Omental fat pad (tissue), 3 donors: ENCODE measurements at regions not wholly inside any gene's neighbourhood (a gene's known extent, or its start where the extent isn't known, plus 50 kb on each side); places are given as distances from the start of the nearest gene placed in this dataset.

Source experiments
- ATAC-seq: fragments of 150-250 bp; one replicate; pipeline ENCODE4 v1.9.1; 2016; ENCODE audit warnings: mild to moderate bottlenecking, moderate library complexity; ENCODE audit not compliant: low FRiP score
- DNase-seq: peaks from one replicate; pipeline ENCODE4 v3.0.0-alpha.2; 2019; ENCODE audit warnings: low spot score
- TF ChIP-seq, protein P1 (sequence below), 3 donors: fragments of 450-650 bp; IDR thresholded peaks; one replicate each; pipeline ENCODE4 v1.5.1; 2016 to 2017; ENCODE audit warnings: antibody characterized with exemption in 3 of 3, mild to moderate bottlenecking in 3 of 3, moderate library complexity in 2 of 3

DNA sequence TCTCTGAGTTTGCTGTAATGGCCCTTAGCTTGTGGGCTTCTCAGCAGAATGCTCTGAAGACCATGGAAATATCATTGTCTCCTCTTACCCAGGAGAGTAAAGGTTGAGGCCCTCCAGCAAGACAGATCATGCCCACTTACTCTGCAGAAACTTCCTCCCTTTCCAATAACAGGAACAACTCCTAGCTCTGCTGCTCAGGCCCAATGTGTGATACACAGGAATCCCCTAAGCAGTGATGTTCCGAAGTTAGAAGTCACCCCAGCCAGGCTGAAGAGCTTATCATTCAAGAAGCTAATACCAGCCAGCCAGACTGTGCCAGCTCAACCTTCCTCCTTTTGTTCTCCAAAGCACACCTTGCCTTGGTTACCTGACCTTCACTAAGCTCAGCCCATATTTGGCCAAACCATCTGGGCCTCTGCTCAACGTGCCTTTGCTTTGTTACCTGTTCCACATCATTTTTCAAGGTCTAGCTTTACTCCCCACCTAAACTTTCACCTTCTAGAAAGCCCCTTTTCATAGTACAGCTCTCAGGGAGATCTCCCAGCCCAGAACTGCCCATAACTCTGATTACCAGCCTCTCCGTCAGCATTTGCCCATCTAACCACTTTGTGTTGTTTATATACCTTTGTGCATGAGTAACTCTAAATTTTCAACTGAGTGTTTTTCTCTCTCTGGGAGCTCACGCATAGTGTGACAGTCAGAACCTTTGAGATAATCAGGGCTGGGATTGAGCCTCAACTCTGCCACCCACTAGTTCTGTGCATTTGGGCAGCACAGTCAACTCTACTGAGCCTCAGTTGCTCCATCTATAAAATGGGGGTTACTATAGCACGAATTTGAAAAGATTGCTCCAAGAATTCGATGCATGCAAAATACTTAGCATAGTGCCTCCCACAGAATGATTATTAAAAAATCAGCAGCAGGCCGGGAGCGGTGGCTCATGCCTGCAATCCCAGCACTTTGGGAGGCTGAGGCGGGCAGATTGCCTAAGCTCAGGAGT, 107.6 kb upstream of the CPEB4 start:
- DNase-seq (no peak), ATAC-seq (no peak)
- TF ChIP-seq, protein P1, sequence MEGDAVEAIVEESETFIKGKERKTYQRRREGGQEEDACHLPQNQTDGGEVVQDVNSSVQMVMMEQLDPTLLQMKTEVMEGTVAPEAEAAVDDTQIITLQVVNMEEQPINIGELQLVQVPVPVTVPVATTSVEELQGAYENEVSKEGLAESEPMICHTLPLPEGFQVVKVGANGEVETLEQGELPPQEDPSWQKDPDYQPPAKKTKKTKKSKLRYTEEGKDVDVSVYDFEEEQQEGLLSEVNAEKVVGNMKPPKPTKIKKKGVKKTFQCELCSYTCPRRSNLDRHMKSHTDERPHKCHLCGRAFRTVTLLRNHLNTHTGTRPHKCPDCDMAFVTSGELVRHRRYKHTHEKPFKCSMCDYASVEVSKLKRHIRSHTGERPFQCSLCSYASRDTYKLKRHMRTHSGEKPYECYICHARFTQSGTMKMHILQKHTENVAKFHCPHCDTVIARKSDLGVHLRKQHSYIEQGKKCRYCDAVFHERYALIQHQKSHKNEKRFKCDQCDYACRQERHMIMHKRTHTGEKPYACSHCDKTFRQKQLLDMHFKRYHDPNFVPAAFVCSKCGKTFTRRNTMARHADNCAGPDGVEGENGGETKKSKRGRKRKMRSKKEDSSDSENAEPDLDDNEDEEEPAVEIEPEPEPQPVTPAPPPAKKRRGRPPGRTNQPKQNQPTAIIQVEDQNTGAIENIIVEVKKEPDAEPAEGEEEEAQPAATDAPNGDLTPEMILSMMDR (IDR thresholded peaks at IDR 0.05) = no peak

DNA sequence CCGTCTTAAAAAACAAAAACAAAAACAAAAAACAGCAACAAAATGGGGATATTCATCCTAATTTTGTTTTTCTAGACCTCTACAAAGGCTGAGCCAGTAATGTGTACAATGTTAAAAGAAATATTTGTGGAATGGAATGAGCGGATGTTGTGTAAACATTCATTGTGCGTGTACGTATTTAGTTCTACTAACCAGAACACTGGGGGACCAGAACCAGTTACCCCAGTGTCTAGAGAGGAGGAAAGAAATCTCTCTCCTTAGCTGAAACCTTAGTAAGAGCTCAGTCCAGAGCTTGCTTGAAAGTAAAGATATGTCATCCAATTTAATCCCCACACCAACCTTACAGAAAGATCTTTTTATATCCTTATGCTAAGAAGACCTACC, 106.7 kb upstream of the CPEB4 start:
- no peak for ATAC-seq
- DNase-seq = no peak
- TF ChIP-seq, protein P1 (IDR thresholded peaks at IDR 0.05) = no peak

DNA sequence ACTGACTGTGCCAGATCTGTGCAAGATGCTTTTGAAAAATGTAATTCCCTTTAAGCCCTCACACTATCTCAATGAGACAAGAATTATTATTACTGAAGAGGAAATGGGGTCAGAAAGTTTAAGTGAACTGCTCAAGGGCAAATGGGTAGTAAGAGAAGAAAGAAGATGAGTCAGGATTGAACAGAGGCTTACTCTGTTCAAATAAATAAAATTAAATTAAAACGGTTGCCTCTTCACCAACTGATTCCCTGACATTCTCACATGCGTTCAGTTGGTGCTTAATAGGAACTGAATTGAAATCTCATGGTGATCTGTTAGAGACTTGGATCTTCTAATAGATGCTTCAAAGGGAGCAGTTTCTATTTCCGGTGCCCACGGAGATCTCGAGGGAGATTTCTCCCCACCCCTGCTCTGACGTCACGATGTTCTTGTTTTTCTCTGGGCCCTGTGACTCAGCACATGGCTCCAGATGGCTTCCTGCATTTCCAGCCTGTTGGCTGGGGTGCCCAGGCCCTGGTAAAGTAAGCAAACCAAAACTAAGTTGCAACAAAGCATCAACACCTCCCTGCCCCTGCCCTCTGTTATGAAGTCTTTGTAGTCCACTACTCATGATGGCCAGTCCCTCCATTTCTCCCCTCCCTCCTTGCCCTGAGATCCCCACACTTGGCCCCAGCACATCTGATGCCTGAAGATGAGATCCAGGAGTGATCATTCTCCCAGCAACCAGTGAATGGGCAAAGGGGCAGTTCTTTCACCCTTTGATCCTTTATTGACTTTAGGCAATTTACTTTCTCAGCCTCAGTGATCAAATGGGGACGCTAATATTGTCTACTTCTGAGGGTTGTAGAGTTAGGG, 106.1 kb upstream of the CPEB4 start:
- TF ChIP-seq, protein P1 (IDR thresholded peaks at IDR 0.05) = no peak
- DNase-seq = peak; percentile 48

DNA sequence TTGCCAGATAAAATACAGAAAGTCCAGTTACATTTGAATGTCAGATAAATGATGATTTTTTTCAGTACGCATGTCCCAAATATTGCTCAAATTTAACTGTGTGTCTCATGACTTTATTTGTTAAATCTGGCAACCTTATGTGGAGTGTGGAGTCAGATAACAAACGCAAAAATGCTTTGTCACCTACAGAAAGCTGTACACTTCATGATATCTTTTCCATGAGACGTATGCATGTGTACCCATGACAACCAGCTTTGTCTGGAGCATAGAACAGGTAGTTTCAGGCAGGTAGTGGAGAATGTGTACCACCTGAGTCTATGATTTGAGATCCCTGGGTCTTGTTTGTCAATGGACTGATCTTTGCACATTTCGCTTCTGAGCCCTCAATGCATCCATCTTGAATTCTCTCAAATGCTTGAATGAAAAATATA, 105.5 kb upstream of the CPEB4 start:
- DNase-seq (no peak), ATAC-seq (no peak)
- TF ChIP-seq, protein P1 (IDR thresholded peaks at IDR 0.05) = no peak

More for the DNA sequence above, 106.1 kb upstream of the CPEB4 start:
- ATAC-seq = peak; percentile 79

DNA sequence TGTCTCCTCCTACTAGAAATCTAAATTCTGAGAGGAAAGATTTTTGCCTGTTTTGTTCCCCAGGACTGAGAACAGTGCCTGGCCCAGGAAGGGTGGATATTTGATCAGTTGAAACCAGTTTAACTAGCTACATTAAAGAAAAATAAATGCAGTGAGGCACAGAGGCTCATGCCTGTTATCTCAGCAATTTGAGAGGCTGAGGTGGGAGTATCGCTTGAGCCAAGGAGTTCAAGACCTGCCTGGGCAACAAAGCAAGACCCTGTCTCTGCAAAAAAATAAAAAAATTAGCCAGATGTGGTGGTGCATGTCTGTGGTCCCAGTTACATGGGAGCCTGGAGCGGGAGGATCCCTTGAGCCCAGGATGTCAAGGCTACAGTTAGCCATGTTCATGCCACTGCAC, 104.8 kb upstream of the CPEB4 start:
- TF ChIP-seq, protein P1 (IDR thresholded peaks at IDR 0.05) = no peak
- DNase-seq = no peak
- no peak for ATAC-seq

DNA sequence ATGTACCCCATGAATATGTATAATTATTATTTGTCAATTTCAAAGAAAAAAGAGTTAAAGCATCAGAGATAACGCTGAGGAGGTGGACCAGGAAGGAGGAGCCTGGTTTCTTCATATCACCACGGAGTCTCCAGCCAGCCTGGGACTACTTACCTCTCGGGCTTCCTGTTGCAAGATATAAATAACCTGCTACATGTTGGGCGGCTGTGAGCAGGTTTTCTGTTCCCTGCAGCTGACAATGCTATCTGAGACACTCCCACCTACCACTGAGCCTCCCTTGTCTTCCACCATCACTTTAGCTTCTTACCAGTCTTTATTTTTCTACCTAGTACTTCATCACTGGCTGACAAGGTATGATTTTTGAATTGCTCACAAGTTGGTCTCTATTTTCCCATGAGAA, 102.7 kb upstream of the CPEB4 start:
- TF ChIP-seq, protein P1 (IDR thresholded peaks at IDR 0.05) = no peak
- no peak for DNase-seq

More for the DNA sequence above, 102.7 kb upstream of the CPEB4 start:
- no peak for ATAC-seq
